Smooth muscle cell of the brain vasculature (primary cell): ENCODE measurements at regions not wholly inside any gene's neighbourhood (a gene's known extent, or its start where the extent isn't known, plus 50 kb on each side); places are given as distances from the start of the nearest gene placed in this dataset.

ENCODE experiments used
- DNase-seq: peaks from one replicate; pipeline ENCODE4 v3.0.0-alpha.2; 2012; ENCODE audit warnings: low read depth, low spot score

DNA sequence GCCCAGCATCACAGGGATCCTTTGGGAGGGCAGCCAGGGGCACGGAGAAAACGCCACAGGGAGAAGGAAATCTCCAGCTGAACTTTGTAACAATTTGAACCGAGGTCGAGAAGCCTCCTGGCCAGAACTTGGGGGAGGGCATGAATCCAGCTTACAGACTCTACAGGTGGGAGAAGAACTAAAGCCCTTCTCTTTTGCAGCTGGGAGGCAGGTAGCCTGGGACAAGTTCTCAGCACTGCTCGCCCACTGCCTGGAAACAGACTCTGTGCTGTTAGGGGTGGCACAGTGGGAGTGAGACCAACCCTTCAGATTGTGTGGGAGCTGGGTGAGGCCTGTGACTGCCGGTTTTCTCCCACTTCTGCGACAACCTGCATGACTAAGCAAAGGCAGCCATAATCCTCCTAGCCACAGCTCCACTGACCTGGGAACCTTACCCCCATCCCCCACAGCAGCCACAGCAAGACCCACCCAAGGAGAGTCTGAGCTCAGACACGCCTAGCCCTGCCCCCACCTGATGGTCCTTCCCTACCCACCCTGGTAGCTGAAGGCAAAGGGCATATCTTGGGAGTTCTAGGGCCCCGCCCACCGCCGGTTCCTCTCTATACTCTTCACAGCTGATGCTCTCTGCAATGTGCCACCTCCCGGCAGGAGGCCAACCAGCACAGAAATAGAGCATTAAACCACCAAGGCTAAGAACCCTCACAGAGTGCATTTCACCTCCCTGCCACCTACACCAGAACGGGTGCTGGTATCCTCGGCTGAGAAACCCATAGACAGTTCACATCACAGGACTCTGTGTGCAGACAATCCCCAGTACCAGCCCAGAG is 136.0 kb upstream of the SIX2 start:
- no peak for DNase-seq

- DNase-seq = no peak
These were observed 132.9 kb upstream of the SIX2 start for GRCh38 chr2:45141883-45142866.

- DNase-seq = no peak
These were observed 131.4 kb upstream of the SIX2 start for GRCh38 chr2:45140675-45141074.

DNA sequence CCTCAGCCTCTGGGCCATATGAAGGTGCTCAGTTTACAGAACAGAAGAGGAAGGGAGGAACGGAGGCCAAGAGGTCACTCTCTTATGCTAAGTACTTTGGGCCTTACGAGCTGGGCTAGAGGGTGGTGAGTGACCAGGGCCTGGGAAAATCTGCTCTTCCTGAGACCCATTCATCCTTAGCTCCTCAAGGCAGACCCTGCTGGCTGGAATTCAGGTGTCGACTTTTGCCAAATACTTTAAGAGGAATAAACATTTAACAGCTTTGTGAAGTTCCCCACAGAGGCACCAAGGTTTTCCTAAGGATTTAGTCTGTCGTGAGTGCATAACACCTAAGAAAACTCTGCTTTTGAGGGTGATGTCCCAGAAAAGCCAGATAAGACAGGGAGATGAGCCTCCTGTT is 129.7 kb upstream of the SIX2 start:
- no peak for DNase-seq

DNA sequence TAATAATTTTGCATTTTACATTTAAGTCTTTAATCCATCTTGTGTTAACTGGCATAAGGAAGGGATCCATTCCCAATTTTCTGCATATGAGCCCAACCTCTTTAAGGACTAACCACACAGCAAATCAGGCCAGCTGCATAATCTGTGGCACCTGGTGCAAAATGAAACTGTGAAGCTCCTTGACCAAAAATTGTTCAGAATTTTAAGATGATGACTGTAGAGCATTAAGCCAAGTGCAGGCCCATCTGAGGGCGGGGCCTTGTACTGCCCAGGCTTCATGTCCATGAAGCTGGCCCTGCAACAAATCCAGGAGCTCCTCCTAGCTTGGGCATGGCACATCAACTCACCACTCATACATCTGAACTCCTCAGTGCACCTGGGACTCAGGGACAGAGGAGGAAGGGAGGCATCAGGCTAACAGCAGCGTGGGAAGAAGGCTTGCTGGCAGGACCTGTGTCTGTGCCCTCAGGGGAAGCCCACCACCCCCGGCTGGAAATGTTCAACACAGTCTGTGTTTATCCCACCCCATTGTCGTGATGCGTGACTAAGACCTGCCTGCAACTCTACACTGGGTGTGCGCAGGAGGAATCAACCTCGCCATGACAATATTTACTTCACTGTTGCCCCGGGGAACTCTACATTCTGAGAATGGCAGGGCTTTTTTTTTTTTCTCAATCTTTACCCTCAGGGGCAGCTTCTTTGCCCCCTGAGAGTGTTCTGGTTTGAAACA is 128.9 kb upstream of the SIX2 start:
- no peak for DNase-seq

GRCh38 chr2:45134726-45135125 is 125.5 kb upstream of the SIX2 start:
- DNase-seq = no peak

GRCh38 chr2:45134014-45134413 is 124.8 kb upstream of the SIX2 start:
- no peak for DNase-seq

DNA sequence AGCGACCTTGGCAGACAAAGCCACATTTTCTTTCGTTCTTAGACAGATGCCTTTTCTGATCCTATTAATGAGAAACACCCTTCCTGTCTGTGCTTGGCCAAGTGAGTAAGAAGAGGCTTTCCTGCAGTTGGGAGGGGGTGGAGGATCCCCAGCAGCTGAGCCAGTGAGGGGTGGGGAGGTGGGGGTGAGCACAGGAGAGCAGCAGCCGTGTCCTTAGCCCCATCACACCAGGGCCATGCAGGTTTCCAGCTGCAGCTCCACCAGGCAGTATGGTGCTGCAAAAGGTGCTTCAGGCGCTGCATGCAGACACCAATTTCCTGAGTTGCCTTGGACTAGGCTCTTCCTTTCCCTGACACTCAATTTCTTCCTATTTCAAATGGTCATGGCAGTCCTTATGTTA is 123.3 kb upstream of the SIX2 start:
- DNase-seq = no peak

DNA sequence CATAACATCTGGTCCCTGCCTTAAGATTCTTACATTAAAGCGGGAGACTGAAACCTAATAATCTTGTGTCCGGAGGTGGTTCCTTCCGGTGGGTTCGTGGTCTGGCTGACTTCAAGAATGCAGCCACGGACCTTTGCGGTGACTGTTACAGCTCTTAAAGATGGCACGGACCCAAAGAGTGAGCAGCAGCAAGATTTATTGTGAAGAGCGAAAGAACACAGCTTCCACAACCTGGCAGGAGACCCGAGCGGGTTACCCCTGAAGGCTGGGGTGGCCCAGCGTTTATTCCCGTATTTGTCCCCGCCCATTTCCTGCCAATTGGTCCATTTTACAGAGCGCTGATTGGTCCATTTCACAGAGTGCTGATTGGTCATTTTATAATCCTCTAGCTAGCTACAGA is 122.3 kb upstream of the SIX2 start:
- no peak for DNase-seq

DNA sequence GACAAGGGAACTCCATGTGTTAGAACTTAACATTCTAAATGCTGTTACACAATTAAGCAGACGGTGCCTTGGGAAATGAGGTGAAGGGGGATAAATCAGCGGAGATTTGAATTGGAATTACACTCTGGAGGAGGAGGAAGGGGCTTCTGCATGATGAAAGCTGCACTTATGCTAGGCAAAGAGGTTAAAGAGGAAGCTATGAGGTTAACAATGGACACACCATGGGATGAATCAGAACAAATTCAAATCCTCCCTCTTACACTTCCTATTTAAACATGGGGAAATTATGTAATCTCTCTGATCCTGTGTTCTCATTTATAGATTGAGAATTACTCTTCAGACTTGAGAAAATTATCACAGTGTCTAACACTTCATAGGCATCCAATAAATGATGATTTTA is 121.5 kb upstream of the SIX2 start:
- DNase-seq = no peak

- peak; percentile 89 for DNase-seq
These were observed 119.3 kb upstream of the SIX2 start for GRCh38 chr2:45128580-45128997.

- DNase-seq = no peak
These were observed 118.6 kb upstream of the SIX2 start for GRCh38 chr2:45127891-45128290.

DNA sequence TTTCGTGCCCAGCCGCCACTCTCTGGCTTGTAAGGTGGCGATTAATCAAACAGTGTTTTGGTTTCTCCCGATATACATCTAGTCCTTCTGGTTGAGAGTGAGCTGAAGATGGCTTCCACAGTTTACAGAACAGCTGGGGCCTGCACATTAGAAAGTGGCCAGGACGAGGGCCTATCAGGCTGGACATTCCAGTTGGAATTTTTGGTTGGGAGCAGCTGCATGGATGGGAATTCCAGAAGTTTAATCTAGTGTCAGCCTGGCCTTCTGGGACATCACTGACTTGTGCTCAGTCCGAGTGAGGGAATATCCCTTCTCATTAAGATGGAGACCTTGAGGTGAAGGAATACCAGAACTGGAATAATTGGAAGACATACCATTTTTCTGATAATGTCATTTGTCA is 118.1 kb upstream of the SIX2 start:
- DNase-seq = no peak

GRCh38 chr2:45125232-45125631 is 116.0 kb upstream of the SIX2 start:
- no peak for DNase-seq

DNA sequence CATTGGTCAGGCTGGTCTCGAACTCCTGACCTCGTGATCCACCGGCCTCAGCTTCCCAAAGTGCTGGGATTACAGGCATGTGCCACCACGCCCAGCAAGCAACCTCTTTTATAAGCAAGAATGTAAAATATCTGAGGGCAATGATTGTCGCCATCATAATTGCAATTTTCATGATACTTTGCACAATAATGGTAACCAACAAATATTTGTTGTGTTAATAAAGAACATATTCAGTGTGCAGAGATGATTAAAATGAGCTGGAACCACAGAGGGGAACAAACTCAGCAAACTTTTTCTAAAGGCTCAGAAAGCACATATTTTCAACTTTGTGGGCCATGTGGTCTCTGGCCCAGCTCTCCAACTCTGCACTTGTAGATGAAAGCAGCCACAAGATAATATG is 115.2 kb upstream of the SIX2 start:
- DNase-seq = no peak

DNA sequence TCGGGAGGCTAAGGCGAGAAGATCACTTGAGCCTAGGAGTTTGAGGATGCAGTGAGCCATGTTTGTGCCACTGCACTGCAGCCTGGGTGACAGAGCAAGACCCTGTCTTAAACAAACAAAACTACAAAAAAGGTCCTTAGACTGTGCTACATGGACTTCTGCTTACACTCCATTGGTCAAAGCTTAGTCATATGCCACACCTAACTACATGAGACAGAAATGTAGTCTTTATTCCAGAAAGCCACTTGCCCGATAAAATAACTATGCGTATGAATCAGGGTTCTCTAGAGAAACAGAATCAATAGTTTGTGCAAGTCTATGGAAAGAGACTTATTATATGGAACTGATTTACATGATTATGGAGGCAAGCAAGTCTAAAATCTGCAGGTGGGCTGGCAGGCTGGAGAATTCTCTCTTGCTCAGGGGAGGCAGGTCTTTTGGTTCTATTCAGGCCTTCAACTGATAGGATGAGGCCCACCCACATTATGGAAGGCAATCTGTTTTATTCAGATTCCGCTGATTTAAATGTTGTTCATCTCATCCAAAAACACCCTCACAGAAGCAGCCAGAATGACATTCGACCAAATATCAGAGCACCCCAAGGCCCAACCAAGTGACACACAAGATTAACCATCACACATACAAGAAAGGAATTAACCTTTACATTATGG is 114.4 kb upstream of the SIX2 start:
- no peak for DNase-seq

GRCh38 chr2:45123065-45123464 is 113.8 kb upstream of the SIX2 start:
- DNase-seq = no peak

DNA sequence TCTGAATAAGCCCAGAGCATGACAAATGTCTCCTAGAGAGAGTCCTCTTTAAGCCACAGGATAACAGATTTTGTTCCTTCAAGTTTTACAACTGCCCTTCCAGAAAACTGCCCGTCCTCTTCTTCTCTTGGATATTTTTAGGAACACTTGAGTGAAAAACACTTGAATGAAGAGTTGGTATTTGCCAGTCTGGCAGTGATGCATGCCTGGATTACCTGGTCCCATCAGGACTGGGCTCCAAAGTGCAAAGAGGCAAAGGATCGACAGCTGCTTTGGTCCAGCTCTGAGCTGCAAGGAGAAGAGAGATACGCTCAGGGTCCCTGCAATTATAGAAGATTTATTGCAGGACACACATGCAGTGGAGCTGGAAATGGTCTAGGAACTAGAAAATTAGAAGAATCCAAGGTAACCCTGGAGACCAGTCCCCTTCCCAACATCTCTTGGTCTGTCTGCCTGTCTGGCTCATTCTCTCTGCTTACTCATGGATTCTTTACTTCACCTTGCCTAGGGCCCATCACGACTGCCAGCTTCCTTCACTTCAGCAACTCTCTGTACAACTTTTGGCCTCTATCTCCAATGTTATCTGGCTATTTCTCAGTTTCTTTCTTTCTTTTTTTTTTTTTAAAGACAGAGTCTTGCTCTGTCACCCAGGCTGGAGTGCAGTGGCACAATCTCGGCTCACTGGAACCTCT is 112.1 kb upstream of the SIX2 start:
- DNase-seq = no peak

GRCh38 chr2:45120546-45120945 is 111.3 kb upstream of the SIX2 start:
- no peak for DNase-seq

GRCh38 chr2:45119855-45120254 is 110.6 kb upstream of the SIX2 start:
- DNase-seq = no peak

DNA sequence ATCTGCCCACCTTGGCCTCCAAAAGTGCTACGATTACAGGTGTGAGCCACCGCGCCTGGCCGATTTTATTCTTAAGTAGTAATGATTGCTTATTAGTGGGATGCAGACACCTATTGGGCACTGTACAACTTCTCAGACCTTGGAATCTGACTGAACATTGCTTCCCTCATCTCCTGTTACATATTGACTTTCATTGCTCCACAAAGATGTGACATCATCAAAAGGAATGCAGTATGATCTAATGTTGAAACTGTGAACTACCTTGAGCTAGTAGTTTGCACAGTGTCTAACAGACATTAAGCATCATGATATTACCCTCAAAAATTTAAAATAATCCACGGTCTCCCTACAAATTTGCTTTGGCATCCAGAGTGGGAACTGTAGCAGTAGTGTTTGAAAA is 109.8 kb upstream of the SIX2 start:
- no peak for DNase-seq
